H1 (cell line): ENCODE measurements at regions not wholly inside any gene's neighbourhood (a gene's known extent, or its start where the extent isn't known, plus 50 kb on each side); places are given as distances from the start of the nearest gene placed in this dataset.

ENCODE experiments used
- CTCF ChIA-PET: fragments of 300-600 bp; sonication (Branson Sonifier 250); formaldehyde crosslinking; loops from one replicate; lab custom pipeline; 2021; ENCODE audit not compliant: partially characterized antibody; lab: Charles Lee
- POLR2A ChIA-PET: fragments of 300-600 bp; sonication (Branson Sonifier 250); formaldehyde crosslinking; loops from one replicate; lab custom pipeline; 2021; ENCODE audit warnings: inconsistent platforms; ENCODE audit not compliant: partially characterized antibody; lab: Charles Lee
- DNase-seq, 2 experiments: peaks; one replicate each; pipeline versions ENCODE4 v3.0.0 to v3.0.0-alpha.2; 2010 to 2022; ENCODE audit warnings: low spot score in 2 of 2, low read depth in 1 of 2, mixed read lengths in 1 of 2
- FAIRE-seq: peaks from 2 replicates; lab custom pipeline; 2011; peaks lifted over from hg19 to GRCh38; lab: Jason Lieb, UNC
- H2AFZ ChIP-seq: 2 replicates; pipeline ENCODE4 v1.8.1; 2012; ENCODE audit warnings: low read length, inconsistent platforms
- H2AK5ac ChIP-seq: 2 replicates; pipeline ENCODE4 v1.6.1; 2013; ENCODE audit warnings: low read depth, low read length
- H2BK120ac ChIP-seq: replicated peaks from 2 replicates; pipeline ENCODE3; 2013; ENCODE audit warnings: low read depth, low read length, inconsistent platforms
- H2BK12ac ChIP-seq: 2 replicates; pipeline ENCODE4 v1.6.1; 2013; ENCODE audit warnings: low read depth, low read length
- H2BK15ac ChIP-seq: 2 replicates; pipeline ENCODE4 v1.6.1; 2013; ENCODE audit warnings: low read length
- H2BK20ac ChIP-seq: 2 replicates; pipeline ENCODE4 v1.6.1; 2013; ENCODE audit warnings: low read length
- H2BK5ac ChIP-seq: 2 replicates; pipeline ENCODE4 v1.6.1; 2013; ENCODE audit warnings: low read depth, low read length
- H3K14ac ChIP-seq: 2 replicates; pipeline ENCODE4 v1.6.1; 2013; ENCODE audit warnings: inconsistent platforms; ENCODE audit not compliant: insufficient read length
- H3K18ac ChIP-seq: 2 replicates; pipeline ENCODE4 v1.6.1; 2013; ENCODE audit warnings: low read length; ENCODE audit errors: extremely low read depth
- H3K23ac ChIP-seq: 2 replicates; pipeline ENCODE4 v1.6.1; 2013; ENCODE audit warnings: inconsistent platforms; ENCODE audit not compliant: insufficient read length
- H3K23me2 ChIP-seq: 2 replicates; pipeline ENCODE4 v1.6.1; 2013; ENCODE audit warnings: low read depth, low read length
- H3K27ac ChIP-seq: 2 replicates; pipeline ENCODE4 v1.6.1; 2011; ENCODE audit warnings: low read depth, low read length, inconsistent platforms
- H3K27me3 ChIP-seq, 4 experiments: replicated peaks in 1 of 4; 1 replicate in 1 of 4; 2 replicates in 3 of 4; pipeline versions ENCODE4 v1.6.1 to v1.8.1; 2011 to 2013; ENCODE audit warnings: low read length in 3 of 4, mild to moderate bottlenecking in 3 of 4, inconsistent platforms in 2 of 4, mixed read lengths in 2 of 4, moderate library complexity in 1 of 4; ENCODE audit not compliant: control insufficient read depth in 3 of 4, insufficient read depth in 3 of 4; ENCODE audit errors: extremely low read depth in 1 of 4
- H3K36me3 ChIP-seq, 4 experiments: 2 replicates each; pipeline versions ENCODE4 v1.6.1 to v1.8.1; 2011 to 2013; ENCODE audit warnings: mild to moderate bottlenecking in 4 of 4, low read length in 3 of 4, moderate library complexity in 2 of 4, control low read depth in 1 of 4, inconsistent platforms in 1 of 4; ENCODE audit not compliant: insufficient read depth in 4 of 4, control insufficient read depth in 2 of 4
- H3K4ac ChIP-seq: replicated peaks from 2 replicates; pipeline ENCODE3; 2013; ENCODE audit warnings: low read length, low read depth, mixed read lengths, inconsistent platforms; ENCODE audit not compliant: insufficient read length
- H3K4me1 ChIP-seq, 4 experiments: replicated peaks in 1 of 4; 1 replicate in 1 of 4; 2 replicates in 3 of 4; pipeline versions ENCODE4 v1.6.1 to v1.8.1; 2011 to 2013; ENCODE audit warnings: low read length in 3 of 4, inconsistent platforms in 2 of 4, mixed read lengths in 1 of 4; ENCODE audit not compliant: insufficient read depth in 4 of 4, control insufficient read depth in 3 of 4
- H3K4me2 ChIP-seq, 2 experiments: 2 replicates each; pipeline versions ENCODE4 v1.6.1 to v1.8.1; 2011 to 2013; ENCODE audit warnings: low read depth in 2 of 2, low read length in 2 of 2, control low read depth in 1 of 2, inconsistent platforms in 1 of 2, mild to moderate bottlenecking in 1 of 2; ENCODE audit not compliant: insufficient read depth in 1 of 2
- H3K4me3 ChIP-seq, 4 experiments: fragments of 200-600, 300-600 bp in 1 of 4; sonication (generic), shearing (Covaris generic), sonication (Bioruptor Twin) in 1 of 4; 2 replicates each; pipeline versions ENCODE4 v1.5.1 to v1.8.1; 2011 to 2016; ENCODE audit warnings: low read length in 4 of 4, low read depth in 3 of 4, control low read depth in 2 of 4, inconsistent platforms in 2 of 4, mild to moderate bottlenecking in 2 of 4, mixed read lengths in 1 of 4, moderate library complexity in 1 of 4; ENCODE audit not compliant: insufficient read depth in 2 of 4; ENCODE audit errors: extremely low read depth in 1 of 4
- H3K56ac ChIP-seq: replicated peaks from 2 replicates; pipeline ENCODE3; 2013; ENCODE audit warnings: low read depth, mild to moderate bottlenecking, mixed read lengths, low read length, inconsistent platforms; ENCODE audit not compliant: insufficient read length
- H3K79me1 ChIP-seq: 2 replicates; pipeline ENCODE4 v1.6.1; 2013; ENCODE audit warnings: low read depth, low read length, control low read depth
- H3K79me2 ChIP-seq, 2 experiments: 2 replicates each; pipeline versions ENCODE4 v1.6.1 to v1.8.1; 2012 to 2013; ENCODE audit warnings: low read length in 2 of 2, mild to moderate bottlenecking in 2 of 2, inconsistent platforms in 1 of 2; ENCODE audit not compliant: insufficient read depth in 2 of 2, control insufficient read depth in 1 of 2
- H3K9ac ChIP-seq, 4 experiments: replicated peaks in 1 of 4; 1 replicate in 1 of 4; 2 replicates in 3 of 4; pipeline versions ENCODE4 v1.6.1 to v1.8.1; 2011 to 2013; ENCODE audit warnings: low read depth in 3 of 4, low read length in 3 of 4, control low read depth in 2 of 4, mild to moderate bottlenecking in 2 of 4, moderate library complexity in 2 of 4, inconsistent platforms in 1 of 4; ENCODE audit errors: extremely low read depth in 1 of 4
- H3K9me3 ChIP-seq, 2 experiments: 2 replicates each; pipeline versions ENCODE4 v1.6.1 to v1.8.1; 2012 to 2013; ENCODE audit warnings: mild to moderate bottlenecking in 2 of 2, moderate library complexity in 2 of 2, control low read depth in 1 of 2, inconsistent platforms in 1 of 2, low read depth in 1 of 2, low read length in 1 of 2, mixed read lengths in 1 of 2; ENCODE audit not compliant: insufficient read depth in 2 of 2
- H4K20me1 ChIP-seq, 2 experiments: replicated peaks in 1 of 2; 2 replicates each; pipeline versions ENCODE3 to v1.8.1; 2011 to 2013; ENCODE audit warnings: inconsistent platforms in 2 of 2, low read length in 2 of 2, mild to moderate bottlenecking in 1 of 2; ENCODE audit not compliant: insufficient read depth in 2 of 2, control insufficient read depth in 1 of 2
- H4K5ac ChIP-seq: 2 replicates; pipeline ENCODE4 v1.6.1; 2013; ENCODE audit warnings: low read length, low read depth, mixed read lengths, inconsistent platforms; ENCODE audit not compliant: insufficient read length
- H4K8ac ChIP-seq: 2 replicates; pipeline ENCODE4 v1.8.0; 2013; ENCODE audit warnings: mild to moderate bottlenecking, moderate library complexity, low read length, inconsistent platforms; ENCODE audit not compliant: insufficient read depth; ENCODE audit errors: extremely low read depth
- H4K91ac ChIP-seq: replicated peaks from 2 replicates; pipeline ENCODE3; 2013; ENCODE audit warnings: low read length, mixed read lengths, inconsistent platforms; ENCODE audit not compliant: insufficient read length
- BACH1 ChIP-seq: IDR thresholded peaks from 2 replicates; pipeline ENCODE4 v1.6.1; 2012; ENCODE audit warnings: low read length, improper control_type of control experiment
- EZH2 ChIP-seq: fragments of 200-600 bp; sonication (generic); IDR thresholded peaks from 2 replicates; pipeline ENCODE4 v1.7.1; 2012; ENCODE audit warnings: low read depth, mild to moderate bottlenecking, moderate library complexity, low read length, inconsistent platforms; ENCODE audit not compliant: severe bottlenecking
- HDAC2 ChIP-seq, 2 experiments: fragments of 300-600 bp in 1 of 2; sonication (generic) in 1 of 2; IDR thresholded peaks; 2 replicates each; pipeline ENCODE4 v1.6.1; 2011 to 2012; ENCODE audit warnings: low read depth in 2 of 2, low read length in 2 of 2, mild to moderate bottlenecking in 2 of 2, moderate library complexity in 2 of 2, borderline replicate concordance in 1 of 2, inconsistent platforms in 1 of 2
- RAD21 ChIP-seq, 2 experiments: IDR thresholded peaks in 1 of 2; conservative IDR thresholded peaks in 1 of 2; 2 replicates each; pipeline ENCODE4 v1.6.1; 2011; ENCODE audit warnings: low read depth in 2 of 2, low read length in 2 of 2, improper control_type of control experiment in 1 of 2, inconsistent platforms in 1 of 2, mild to moderate bottlenecking in 1 of 2, moderate library complexity in 1 of 2
- RBBP5 ChIP-seq: IDR thresholded peaks from 2 replicates; pipeline ENCODE4 v1.7.1; 2012; ENCODE audit warnings: low read depth, mild to moderate bottlenecking, inconsistent platforms, low read length, moderate library complexity, borderline replicate concordance
- RNF2 ChIP-seq: fragments of 200-900, 300-1000 bp; sonication (generic); IDR thresholded peaks from 2 replicates; pipeline ENCODE4 v1.7.1; 2016; ENCODE audit warnings: borderline replicate concordance, low read depth, mild to moderate bottlenecking, antibody characterized with exemption, low read length; ENCODE audit not compliant: poor library complexity, severe bottlenecking; ENCODE audit errors: missing control alignments
- SAP30 ChIP-seq: fragments of 300-600 bp; sonication (generic); IDR thresholded peaks from 2 replicates; pipeline ENCODE4 v1.7.1; 2012; ENCODE audit warnings: low read length, moderate library complexity, mild to moderate bottlenecking, inconsistent platforms; ENCODE audit not compliant: insufficient read depth, insufficient replicate concordance
- SIN3A ChIP-seq, 2 experiments: IDR thresholded peaks in 1 of 2; conservative IDR thresholded peaks in 1 of 2; 2 replicates each; pipeline ENCODE4 v1.6.1; 2011 to 2012; ENCODE audit warnings: low read length in 2 of 2, improper control_type of control experiment in 1 of 2, low read depth in 1 of 2, mild to moderate bottlenecking in 1 of 2
- SP2 ChIP-seq: IDR thresholded peaks from 2 replicates; pipeline ENCODE4 v1.6.1; 2012; ENCODE audit warnings: mild to moderate bottlenecking, low read length, inconsistent platforms
- SRF ChIP-seq: IDR thresholded peaks from 2 replicates; pipeline ENCODE4 v1.6.1; 2011; ENCODE audit warnings: mild to moderate bottlenecking, low read depth, low read length, moderate library complexity
- TBP ChIP-seq: IDR thresholded peaks from 2 replicates; pipeline ENCODE4 v1.6.1; 2011; ENCODE audit warnings: low read depth, low read length, improper control_type of control experiment
- TEAD4 ChIP-seq: IDR thresholded peaks from 2 replicates; pipeline ENCODE4 v1.6.1; 2012; ENCODE audit warnings: low read depth, low read length, inconsistent platforms, mixed read lengths
- WGBS, 2 experiments: shearing (Covaris generic) in 1 of 2; methylation state at CpG; one replicate each; pipeline versions ENCODE4 v1.1.6 to v1.1.7; 2013 to 2015; ENCODE audit warnings: low lambda C conversion rate in 2 of 2, mixed read lengths in 2 of 2, inconsistent platforms in 1 of 2, low coverage in 1 of 2, missing lambda C conversion rate in 1 of 2; ENCODE audit not compliant: insufficient replicate concordance in 2 of 2, insufficient coverage in 1 of 2, insufficient read length in 1 of 2; ENCODE audit errors: extremely low coverage in 1 of 2, missing lambda C conversion rate in 1 of 2; 5-methylcytosine and 5-hydroxymethylcytosine counted together
- TF ChIP-seq, protein P1 (sequence below): IDR thresholded peaks from 2 replicates; pipeline ENCODE4 v1.6.1; 2012; ENCODE audit warnings: inconsistent platforms

DNA sequence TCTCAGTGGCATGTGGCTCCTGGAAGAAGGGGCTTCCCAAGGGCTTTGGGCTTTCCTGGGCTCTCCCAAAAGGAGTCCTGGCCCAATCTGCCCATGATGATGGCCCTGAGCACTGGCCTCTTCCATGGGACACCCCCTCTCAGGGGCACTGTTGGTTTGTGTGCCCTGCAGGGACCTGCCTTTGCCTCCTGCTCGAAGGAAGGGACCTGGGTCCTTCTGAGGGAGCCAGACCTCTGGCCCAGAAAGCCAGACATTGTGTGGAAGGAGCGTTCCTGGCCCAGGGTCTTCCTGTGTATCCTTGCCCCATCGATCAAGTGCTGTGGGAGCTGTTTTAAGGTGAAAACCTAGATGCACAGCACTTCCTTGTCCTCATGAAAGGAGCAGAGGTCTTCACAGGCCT lies 1689.3 kb downstream of the TP53TG3F start:
- no peak overlapping the region for H2BK120ac ChIP-seq
- H3K79me1 ChIP-seq, result no peaks in the 10 kb centered on the region
- H3K23me2 ChIP-seq, result no peaks in the 10 kb centered on the region
- no peak overlapping the region for H4K5ac ChIP-seq
- 75% methylated on average over 3 of the region's 3 CpGs; no CpG with 5 or more reads in 1 of the 2 experiments for WGBS, 2 experiments
- no peaks in the 10 kb centered on the region for H3K79me2 ChIP-seq
- H2BK5ac ChIP-seq, result no peak overlapping the region
- no peak overlapping the region for H2BK12ac ChIP-seq
- H2BK20ac ChIP-seq, result no peak overlapping the region
- no peak overlapping the region for H4K8ac ChIP-seq
- FAIRE-seq (no peak), DNase-seq (no peak)
- H3K14ac ChIP-seq, result no peak overlapping the region
- no peak overlapping the region for H3K56ac ChIP-seq
- H3K36me3 ChIP-seq, result no peaks in the 10 kb centered on the region
- no peak overlapping the region for H3K4me2 ChIP-seq
- H2AFZ ChIP-seq, result no peak overlapping the region
- ChIA-PET POLR2A (no interaction called here), CTCF (no interaction called here)
- no peak overlapping the region for H3K18ac ChIP-seq
- no peak overlapping the region for H3K4me3 ChIP-seq
- peaks cover 87 to 98% of the 10 kb centered on the region in 2 experiments for H3K9me3 ChIP-seq
- H2BK15ac ChIP-seq, result no peak overlapping the region
- no peaks in the 10 kb centered on the region for H4K20me1 ChIP-seq
- no peak overlapping the region for H3K23ac ChIP-seq
- H3K4ac ChIP-seq, result no peak overlapping the region
- H3K27me3 ChIP-seq, result no peaks in the 10 kb centered on the region
- no peak overlapping the region for H4K91ac ChIP-seq
- no peak overlapping the region for H2AK5ac ChIP-seq
- H3K9ac ChIP-seq, result no peak overlapping the region
- H3K4me1 ChIP-seq, result no peaks in the 10 kb centered on the region
- H3K27ac ChIP-seq, result no peak overlapping the region
- no peak for TF ChIP-seq SP2
- TF ChIP-seq EZH2, result no peak
- TF ChIP-seq BACH1, result no peak
- no peak for TF ChIP-seq HDAC2 (IDR thresholded peaks at IDR 0.05; ENCODE audit: borderline replicate concordance in 1 of 2, low read depth in 2 of 2, low read length in 2 of 2)
- no peak for TF ChIP-seq RAD21 (IDR thresholded peaks at IDR 0.05 in 1 of 2, conservative IDR thresholded peaks at IDR 0.05 in 1 of 2; ENCODE audit: low read depth in 2 of 2, low read length in 2 of 2)
- no peak for TF ChIP-seq TBP
- no peak for TF ChIP-seq SIN3A (conservative IDR thresholded peaks at IDR 0.05 in 1 of 2, IDR thresholded peaks at IDR 0.05 in 1 of 2; ENCODE audit: low read depth in 1 of 2, low read length in 2 of 2)
- TF ChIP-seq RNF2, result no peak
- TF ChIP-seq SAP30, result no peak
- no peak for TF ChIP-seq RBBP5
- TF ChIP-seq SRF, result no peak
- no peak for TF ChIP-seq TEAD4
- TF ChIP-seq, protein P1, sequence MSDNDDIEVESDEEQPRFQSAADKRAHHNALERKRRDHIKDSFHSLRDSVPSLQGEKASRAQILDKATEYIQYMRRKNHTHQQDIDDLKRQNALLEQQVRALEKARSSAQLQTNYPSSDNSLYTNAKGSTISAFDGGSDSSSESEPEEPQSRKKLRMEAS, result no peak
